ENCODE measurements at regions not wholly inside any gene's neighbourhood (a gene's known extent, or its start where the extent isn't known, plus 50 kb on each side); places are given as distances from the start of the nearest gene placed in this dataset.

GRCh38 chr12:125243811-125244210, 178.6 kb downstream of the AACS start:
- H3K9me3 Mint-ChIP-seq, result no peaks in the 10 kb centered on the region
- DNase-seq (ENCODE audit: low spot score), result no peak
- Histone ChIP-seq H3K36me3 (ENCODE audit: insufficient read depth) (0 out of 2 replicates have a peak, but pooled peaks cover 3% of the 10 kb centered on the region), H3K4me1 (ENCODE audit: insufficient read depth) (peaks cover 27% of the 10 kb centered on the region), H3K9me2 (ENCODE audit: insufficient read depth) (no peaks in the 10 kb centered on the region), H4K20me1 (replicated peaks; ENCODE audit: insufficient read depth) (peaks cover 22% of the 10 kb centered on the region), H3K79me2 (replicated peaks; ENCODE audit: insufficient read depth) (peaks cover 74% of the 10 kb centered on the region), H3K27me3 (ENCODE audit: insufficient read depth) (no peaks in the 10 kb centered on the region), H3F3A (replicated peaks; ENCODE audit: low read depth) (no peaks in the 10 kb centered on the region), H3K4me3 (no peak overlapping the region), H3K4me2 (no peak overlapping the region), H3K27ac (ENCODE audit: low read depth) (no peak overlapping the region), H2AFZ (no peak overlapping the region)
- ATAC-seq, result no peak
- TF ChIP-seq JUNB (IDR thresholded peaks at IDR 0.05; ENCODE audit: unreplicated experiment) (no peak), EZH2 (IDR thresholded peaks at IDR 0.05; ENCODE audit: low read depth, unreplicated experiment) (no peak), ZNF462 (CRISPR knock-in tag; IDR thresholded peaks at IDR 0.05) (no peak), EZH2phosphoT487 (IDR thresholded peaks at IDR 0.05; ENCODE audit: unreplicated experiment) (no peak), CREB1 (CRISPR knock-in tag; IDR thresholded peaks at IDR 0.05; ENCODE audit: low read depth) (no peak), POLR2AphosphoS5 (IDR thresholded peaks at IDR 0.05; ENCODE audit: low read depth) (no peak), STAT1 (IDR thresholded peaks at IDR 0.05; ENCODE audit: unreplicated experiment) (no peak), ZNF331 (CRISPR knock-in tag; IDR thresholded peaks at IDR 0.05; ENCODE audit: low read depth) (no peak), NANOG (IDR thresholded peaks at IDR 0.05; ENCODE audit: borderline replicate concordance) (no peak)
- TF ChIP-seq, protein P1, sequence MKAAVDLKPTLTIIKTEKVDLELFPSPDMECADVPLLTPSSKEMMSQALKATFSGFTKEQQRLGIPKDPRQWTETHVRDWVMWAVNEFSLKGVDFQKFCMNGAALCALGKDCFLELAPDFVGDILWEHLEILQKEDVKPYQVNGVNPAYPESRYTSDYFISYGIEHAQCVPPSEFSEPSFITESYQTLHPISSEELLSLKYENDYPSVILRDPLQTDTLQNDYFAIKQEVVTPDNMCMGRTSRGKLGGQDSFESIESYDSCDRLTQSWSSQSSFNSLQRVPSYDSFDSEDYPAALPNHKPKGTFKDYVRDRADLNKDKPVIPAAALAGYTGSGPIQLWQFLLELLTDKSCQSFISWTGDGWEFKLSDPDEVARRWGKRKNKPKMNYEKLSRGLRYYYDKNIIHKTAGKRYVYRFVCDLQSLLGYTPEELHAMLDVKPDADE (IDR thresholded peaks at IDR 0.05), result no peak
- TF ChIP-seq, protein P2, sequence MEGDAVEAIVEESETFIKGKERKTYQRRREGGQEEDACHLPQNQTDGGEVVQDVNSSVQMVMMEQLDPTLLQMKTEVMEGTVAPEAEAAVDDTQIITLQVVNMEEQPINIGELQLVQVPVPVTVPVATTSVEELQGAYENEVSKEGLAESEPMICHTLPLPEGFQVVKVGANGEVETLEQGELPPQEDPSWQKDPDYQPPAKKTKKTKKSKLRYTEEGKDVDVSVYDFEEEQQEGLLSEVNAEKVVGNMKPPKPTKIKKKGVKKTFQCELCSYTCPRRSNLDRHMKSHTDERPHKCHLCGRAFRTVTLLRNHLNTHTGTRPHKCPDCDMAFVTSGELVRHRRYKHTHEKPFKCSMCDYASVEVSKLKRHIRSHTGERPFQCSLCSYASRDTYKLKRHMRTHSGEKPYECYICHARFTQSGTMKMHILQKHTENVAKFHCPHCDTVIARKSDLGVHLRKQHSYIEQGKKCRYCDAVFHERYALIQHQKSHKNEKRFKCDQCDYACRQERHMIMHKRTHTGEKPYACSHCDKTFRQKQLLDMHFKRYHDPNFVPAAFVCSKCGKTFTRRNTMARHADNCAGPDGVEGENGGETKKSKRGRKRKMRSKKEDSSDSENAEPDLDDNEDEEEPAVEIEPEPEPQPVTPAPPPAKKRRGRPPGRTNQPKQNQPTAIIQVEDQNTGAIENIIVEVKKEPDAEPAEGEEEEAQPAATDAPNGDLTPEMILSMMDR (conservative IDR thresholded peaks at IDR 0.05; ENCODE audit: low read depth in 2 of 2), result no peak
- H3K27me3 Mint-ChIP-seq (ENCODE audit: insufficient read depth, low read depth, poor library complexity), result peaks cover 8% of the 10 kb centered on the region
- peaks cover 62% of the 10 kb centered on the region for H3K4me1 Mint-ChIP-seq
- peaks cover 47% of the 10 kb centered on the region for H3K36me3 Mint-ChIP-seq (ENCODE audit: low read depth)
- H3K4me3 Mint-ChIP-seq, result no peak overlapping the region
- H3K27ac Mint-ChIP-seq, result no peak overlapping the region; the same call in 1 of the 2 replicates
